Esophagus (tissue), 2 donors: ENCODE measurements at regions not wholly inside any gene's neighbourhood (a gene's known extent, or its start where the extent isn't known, plus 50 kb on each side); places are given as distances from the start of the nearest gene placed in this dataset.

ENCODE experiments used
- H3K27ac ChIP-seq, 2 donors: one replicate each; pipeline ENCODE4 v1.5.1; 2013; ENCODE audit warnings: low read depth in 2 of 2, mild to moderate bottlenecking in 2 of 2, inconsistent platforms in 1 of 2, low read length in 1 of 2, moderate library complexity in 1 of 2
- H3K27me3 ChIP-seq, 2 donors: one replicate each; pipeline ENCODE4 v1.6.1; 2013; ENCODE audit warnings: low read length in 2 of 2, control low read depth in 1 of 2, mild to moderate bottlenecking in 1 of 2; ENCODE audit not compliant: insufficient read depth in 2 of 2, control insufficient read depth in 1 of 2
- H3K36me3 ChIP-seq, 2 donors: one replicate each; pipeline ENCODE4 v1.6.1; 2013; ENCODE audit warnings: low read length in 1 of 2; ENCODE audit not compliant: control insufficient read depth in 2 of 2, insufficient read depth in 2 of 2
- H3K4me1 ChIP-seq, 2 donors: one replicate each; pipeline ENCODE4 v1.6.1; 2013; ENCODE audit warnings: low read length in 1 of 2; ENCODE audit not compliant: control insufficient read depth in 2 of 2, insufficient read depth in 2 of 2
- H3K4me3 ChIP-seq, 2 donors: one replicate each; pipeline ENCODE4 v1.5.1; 2013; ENCODE audit warnings: low read length in 2 of 2, mild to moderate bottlenecking in 2 of 2, low read depth in 1 of 2, moderate library complexity in 1 of 2
- H3K9me3 ChIP-seq, 2 donors: one replicate each; pipeline ENCODE4 v1.6.1; 2013; ENCODE audit warnings: mild to moderate bottlenecking in 2 of 2, low read depth in 1 of 2, low read length in 1 of 2, moderate library complexity in 1 of 2; ENCODE audit not compliant: control insufficient read depth in 2 of 2, insufficient read depth in 1 of 2
- WGBS, 2 donors: extraction: QIAGEN DNeasy Blood & Tissue Kit; methylation state at CpG; one replicate each; pipeline ENCODE4 v1.1.7; 2013; 5-methylcytosine and 5-hydroxymethylcytosine counted together
- donor health status: healthy with polysubstance abuse.
- donor health status: Bipolar disorder and iron deficiency.

GRCh38 chr5:54621048-54621447, 103.5 kb downstream of the SNX18 start:
- no peak overlapping the region for H3K4me3 ChIP-seq
- no peaks in the 10 kb centered on the region for H3K36me3 ChIP-seq
- no peak overlapping the region for H3K27ac ChIP-seq
- H3K27me3 ChIP-seq: no peaks in the 10 kb centered on the region
- no peaks in the 10 kb centered on the region for H3K9me3 ChIP-seq
- 69 to 74% methylated on average over 1 of the region's 1 CpG for WGBS, 2 donors
- H3K4me1 ChIP-seq: peaks cover 0 to 2% of the 10 kb centered on the region in 2 donors

GRCh38 chr5:54620141-54620933, 102.8 kb downstream of the SNX18 start:
- WGBS, 2 donors: 62 to 73% methylated on average over 3 of the region's 3 CpGs
- peaks cover 0 to 2% of the 10 kb centered on the region in 2 donors for H3K4me1 ChIP-seq

GRCh38 chr5:54619731-54620130, 102.2 kb downstream of the SNX18 start:
- Histone ChIP-seq H3K9me3 (no peaks in the 10 kb centered on the region), H3K4me1 (peaks cover 0 to 2% of the 10 kb centered on the region in 2 donors), H3K4me3 (no peak overlapping the region), H3K27me3 (no peaks in the 10 kb centered on the region), H3K36me3 (no peaks in the 10 kb centered on the region), H3K27ac (no peak overlapping the region)
- 67 to 86% methylated on average over 2 of the region's 2 CpGs for WGBS, 2 donors

More at GRCh38 chr5:54620141-54620933, 102.8 kb downstream of the SNX18 start:
- no peak overlapping the region for H3K4me3 ChIP-seq
- H3K36me3 ChIP-seq: no peaks in the 10 kb centered on the region
- no peaks in the 10 kb centered on the region for H3K9me3 ChIP-seq
- H3K27ac ChIP-seq: no peak overlapping the region
- H3K27me3 ChIP-seq: no peaks in the 10 kb centered on the region

GRCh38 chr5:54616518-54617220, 99.1 kb downstream of the SNX18 start:
- Histone ChIP-seq H3K27me3 (no peaks in the 10 kb centered on the region), H3K9me3 (no peaks in the 10 kb centered on the region), H3K36me3 (no peaks in the 10 kb centered on the region), H3K4me1 (peaks cover 0 to 2% of the 10 kb centered on the region in 2 donors), H3K4me3 (no peak overlapping the region), H3K27ac (no peak overlapping the region)
- 85 to 88% methylated on average over 8 of the region's 8 CpGs for WGBS, 2 donors

- WGBS, 2 donors: 29 to 34% methylated on average over 3 of the region's 3 CpGs
- Histone ChIP-seq H3K4me3 (no peak overlapping the region), H3K9me3 (no peaks in the 10 kb centered on the region), H3K4me1 (peaks cover 0 to 2% of the 10 kb centered on the region in 2 donors), H3K36me3 (no peaks in the 10 kb centered on the region), H3K27ac (no peak overlapping the region), H3K27me3 (no peaks in the 10 kb centered on the region)
Observed at GRCh38 chr5:54616031-54616430, 98.5 kb downstream of the SNX18 start.

GRCh38 chr5:54615381-54615780, 97.8 kb downstream of the SNX18 start:
- Histone ChIP-seq H3K27me3 (no peaks in the 10 kb centered on the region), H3K27ac (no peak overlapping the region), H3K4me3 (no peak overlapping the region), H3K9me3 (no peaks in the 10 kb centered on the region), H3K4me1 (peaks cover 0 to 2% of the 10 kb centered on the region in 2 donors), H3K36me3 (no peaks in the 10 kb centered on the region)
- 94 to 98% methylated on average over 1 of the region's 1 CpG for WGBS, 2 donors

- Histone ChIP-seq H3K27ac (no peak overlapping the region), H3K4me3 (no peak overlapping the region)
- WGBS, 2 donors: 86 to 88% methylated on average over 5 of the region's 5 CpGs
Observed at GRCh38 chr5:54612711-54613110, 95.2 kb downstream of the SNX18 start.

GRCh38 chr5:54611290-54611951, 93.9 kb downstream of the SNX18 start:
- Histone ChIP-seq H3K9me3 (no peaks in the 10 kb centered on the region), H3K27me3 (no peaks in the 10 kb centered on the region), H3K27ac (no peak overlapping the region), H3K36me3 (no peaks in the 10 kb centered on the region), H3K4me3 (no peak overlapping the region), H3K4me1 (no peaks in the 10 kb centered on the region)
- 64 to 75% methylated on average over 5 of the region's 5 CpGs for WGBS, 2 donors

More at GRCh38 chr5:54612711-54613110, 95.2 kb downstream of the SNX18 start:
- Histone ChIP-seq H3K36me3 (no peaks in the 10 kb centered on the region), H3K4me1 (no peaks in the 10 kb centered on the region), H3K9me3 (no peaks in the 10 kb centered on the region), H3K27me3 (no peaks in the 10 kb centered on the region)

- Histone ChIP-seq H3K4me1 (no peaks in the 10 kb centered on the region), H3K36me3 (no peaks in the 10 kb centered on the region), H3K9me3 (no peaks in the 10 kb centered on the region), H3K4me3 (no peak overlapping the region), H3K27ac (no peak overlapping the region), H3K27me3 (no peaks in the 10 kb centered on the region)
- 56 to 67% methylated on average over 6 of the region's 6 CpGs for WGBS, 2 donors
Observed at GRCh38 chr5:54610197-54610944, 92.8 kb downstream of the SNX18 start.
